ENCODE measurements at regions not wholly inside any gene's neighbourhood (a gene's known extent, or its start where the extent isn't known, plus 50 kb on each side); places are given as distances from the start of the nearest gene placed in this dataset.

- H3K27ac ChIP-seq = no peak overlapping the region
- TF ChIP-seq ZFX (IDR thresholded peaks at IDR 0.05; ENCODE audit: borderline replicate concordance) (no peak), CTCF (IDR thresholded peaks at IDR 0.05) (no peak)
These were observed 200.2 kb upstream of the TMEM196 start for GRCh38 chr7:19973581-19973980.

GRCh38 chr7:19972876-19973275, 199.5 kb upstream of the TMEM196 start:
- no peak overlapping the region for H3K27ac ChIP-seq
- TF ChIP-seq ZFX (IDR thresholded peaks at IDR 0.05; ENCODE audit: borderline replicate concordance) (no peak), CTCF (IDR thresholded peaks at IDR 0.05) (no peak)

- no peak for TF ChIP-seq CTCF (IDR thresholded peaks at IDR 0.05)
- TF ChIP-seq ZFX (IDR thresholded peaks at IDR 0.05; ENCODE audit: borderline replicate concordance) = no peak
- H3K27ac ChIP-seq = no peak overlapping the region
These were observed 198.5 kb upstream of the TMEM196 start for GRCh38 chr7:19971956-19972355.

- no peak for TF ChIP-seq CTCF (IDR thresholded peaks at IDR 0.05)
- no peak for TF ChIP-seq ZFX (IDR thresholded peaks at IDR 0.05; ENCODE audit: borderline replicate concordance)
- H3K27ac ChIP-seq = peak overlapping the region; percentile 55
These were observed 197.1 kb upstream of the TMEM196 start for GRCh38 chr7:19970514-19970913.

GRCh38 chr7:19969859-19970493, 196.6 kb upstream of the TMEM196 start:
- TF ChIP-seq CTCF (IDR thresholded peaks at IDR 0.05) = no peak
- no peak for TF ChIP-seq ZFX (IDR thresholded peaks at IDR 0.05; ENCODE audit: borderline replicate concordance)
- peak overlapping the region; percentile 55 for H3K27ac ChIP-seq

- TF ChIP-seq CTCF (IDR thresholded peaks at IDR 0.05) (no peak), ZFX (IDR thresholded peaks at IDR 0.05; ENCODE audit: borderline replicate concordance) (no peak)
- no peak overlapping the region for H3K27ac ChIP-seq
These were observed 190.8 kb upstream of the TMEM196 start for GRCh38 chr7:19964246-19964645.

GRCh38 chr7:19963695-19964094, 190.3 kb upstream of the TMEM196 start:
- no peak overlapping the region for H3K27ac ChIP-seq
- TF ChIP-seq CTCF (IDR thresholded peaks at IDR 0.05) (no peak), ZFX (IDR thresholded peaks at IDR 0.05; ENCODE audit: borderline replicate concordance) (no peak)

Data from 22Rv1 (cell line).